ENCODE measurements at regions not wholly inside any gene's neighbourhood (a gene's known extent, or its start where the extent isn't known, plus 50 kb on each side); places are given as distances from the start of the nearest gene placed in this dataset.

DNA sequence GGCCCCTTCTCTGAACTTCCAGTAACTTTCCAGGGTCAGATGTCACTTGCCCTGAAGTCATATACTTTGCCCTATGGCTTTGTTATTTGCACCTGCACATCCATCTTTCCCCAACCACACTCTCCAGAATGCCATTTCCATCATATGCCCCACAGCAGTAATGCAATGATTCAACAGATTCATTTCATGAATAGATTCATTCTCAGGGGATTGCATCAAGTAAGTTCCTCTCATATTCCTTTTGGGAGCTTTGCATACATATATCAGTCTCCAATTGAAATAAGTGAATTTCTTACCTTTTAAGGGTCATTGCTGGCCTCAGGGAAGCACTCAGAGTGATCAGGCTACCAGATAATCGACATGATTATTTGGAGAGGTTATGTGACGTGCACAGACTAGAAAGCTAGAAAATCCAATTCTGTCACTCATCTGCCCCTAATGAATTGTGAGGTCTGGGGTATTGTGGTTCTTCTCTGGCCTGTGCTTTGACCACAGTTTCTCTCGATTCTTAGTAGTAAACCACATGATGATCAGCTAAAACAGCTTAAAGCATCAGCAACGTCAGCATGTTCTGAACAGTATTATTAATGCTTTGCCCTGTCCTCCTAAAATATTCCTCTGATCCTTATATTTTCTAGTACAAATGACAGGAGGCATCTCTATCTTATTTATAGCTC, 179.9 kb downstream of the ATPSCKMT start:
- DNase-seq (ENCODE audit: low read depth in 1 of 2, low spot score in 1 of 2) (no peak), ATAC-seq (no peak), FAIRE-seq (no peak)
- TF ChIP-seq HDAC2 (IDR thresholded peaks at IDR 0.05) (no peak), RNF2 (IDR thresholded peaks at IDR 0.05; ENCODE audit: borderline replicate concordance, low read depth) (no peak), CHD4 (IDR thresholded peaks at IDR 0.05; ENCODE audit: borderline replicate concordance) (no peak), GATA3 (IDR thresholded peaks at IDR 0.05; ENCODE audit: borderline replicate concordance) (no peak), NFE2L2 (conservative IDR thresholded peaks at IDR 0.05; ENCODE audit: low read length) (no peak), ESRRA (IDR thresholded peaks at IDR 0.05; ENCODE audit: borderline replicate concordance, low read length) (no peak), USF2 (IDR thresholded peaks at IDR 0.05) (no peak), POLR2AphosphoS2 (conservative IDR thresholded peaks at IDR 0.05; ENCODE audit: low read length) (no peak), ZSCAN20 (CRISPR knock-in tag; IDR thresholded peaks at IDR 0.05) (no peak), HOXB13 (CRISPR knock-in tag; IDR thresholded peaks at IDR 0.05; ENCODE audit: low read depth) (no peak), PHF8 (IDR thresholded peaks at IDR 0.05; ENCODE audit: borderline replicate concordance, low read depth) (no peak), CHD2 (IDR thresholded peaks at IDR 0.05; ENCODE audit: low read length, partially characterized antibody) (no peak)
- TF ChIP-seq, protein P1, sequence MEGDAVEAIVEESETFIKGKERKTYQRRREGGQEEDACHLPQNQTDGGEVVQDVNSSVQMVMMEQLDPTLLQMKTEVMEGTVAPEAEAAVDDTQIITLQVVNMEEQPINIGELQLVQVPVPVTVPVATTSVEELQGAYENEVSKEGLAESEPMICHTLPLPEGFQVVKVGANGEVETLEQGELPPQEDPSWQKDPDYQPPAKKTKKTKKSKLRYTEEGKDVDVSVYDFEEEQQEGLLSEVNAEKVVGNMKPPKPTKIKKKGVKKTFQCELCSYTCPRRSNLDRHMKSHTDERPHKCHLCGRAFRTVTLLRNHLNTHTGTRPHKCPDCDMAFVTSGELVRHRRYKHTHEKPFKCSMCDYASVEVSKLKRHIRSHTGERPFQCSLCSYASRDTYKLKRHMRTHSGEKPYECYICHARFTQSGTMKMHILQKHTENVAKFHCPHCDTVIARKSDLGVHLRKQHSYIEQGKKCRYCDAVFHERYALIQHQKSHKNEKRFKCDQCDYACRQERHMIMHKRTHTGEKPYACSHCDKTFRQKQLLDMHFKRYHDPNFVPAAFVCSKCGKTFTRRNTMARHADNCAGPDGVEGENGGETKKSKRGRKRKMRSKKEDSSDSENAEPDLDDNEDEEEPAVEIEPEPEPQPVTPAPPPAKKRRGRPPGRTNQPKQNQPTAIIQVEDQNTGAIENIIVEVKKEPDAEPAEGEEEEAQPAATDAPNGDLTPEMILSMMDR (IDR thresholded peaks at IDR 0.05) = no peak
- ChIA-PET POLR2A (no interaction called here), CTCF (interaction anchor here (1.2 kb wide), 1 partner anchor 10 kb away, joined by 3 read pairs; no protein-coding TSS in a partner anchor)
- 5% methylated on average over 4 of the region's 4 CpGs for WGBS (ENCODE audit: missing lambda C conversion rate)
- Histone ChIP-seq H3K9me3 (no peaks in the 10 kb centered on the region), H3K4me3 (no peak overlapping the region), H3K4me2 (no peak overlapping the region), H3K4me1 (no peaks in the 10 kb centered on the region), H3K27ac (no peak overlapping the region)

- CTCF ChIA-PET = interaction anchor here (1.2 kb wide), 1 partner anchor 35 kb away, joined by 3 read pairs; no protein-coding TSS in a partner anchor
- no peak for DNase-seq (ENCODE audit: low read depth in 1 of 2, low spot score in 1 of 2)
- Histone ChIP-seq H3K4me3 (no peak overlapping the region), H3K9me3 (no peaks in the 10 kb centered on the region), H3K4me1 (no peaks in the 10 kb centered on the region), H3K4me2 (no peak overlapping the region), H3K27ac (no peak overlapping the region)
- ATAC-seq = no peak
- TF ChIP-seq TP53 (CRISPR knock-in tag; IDR thresholded peaks at IDR 0.05) (no peak), JUNB (IDR thresholded peaks at IDR 0.05) (no peak), MAZ (IDR thresholded peaks at IDR 0.05; ENCODE audit: borderline replicate concordance, low read depth, low read length) (no peak), TFCP2L1 (CRISPR knock-in tag; IDR thresholded peaks at IDR 0.05) (no peak), MYC (IDR thresholded peaks at IDR 0.05; ENCODE audit: borderline replicate concordance, low read length) (no peak), CHD2 (IDR thresholded peaks at IDR 0.05; ENCODE audit: low read length, partially characterized antibody) (no peak), ESRRA (IDR thresholded peaks at IDR 0.05; ENCODE audit: borderline replicate concordance, low read length) (no peak), EHMT2 (IDR thresholded peaks at IDR 0.05; ENCODE audit: low read depth) (no peak), SMC3 (IDR thresholded peaks at IDR 0.05) (no peak), BHLHE40 (IDR thresholded peaks at IDR 0.05; ENCODE audit: low read depth, low read length) (no peak), ZSCAN20 (CRISPR knock-in tag; IDR thresholded peaks at IDR 0.05) (no peak), FOSL2 (IDR thresholded peaks at IDR 0.05) (no peak), FOSL2 (CRISPR knock-in tag; IDR thresholded peaks at IDR 0.05) (no peak), USF2 (IDR thresholded peaks at IDR 0.05) (no peak), HDAC2 (IDR thresholded peaks at IDR 0.05) (no peak), HOXB5 (CRISPR knock-in tag; IDR thresholded peaks at IDR 0.05) (no peak)
- TF ChIP-seq, protein P1 (IDR thresholded peaks at IDR 0.05) = no peak
- TF ChIP-seq, protein P2, sequence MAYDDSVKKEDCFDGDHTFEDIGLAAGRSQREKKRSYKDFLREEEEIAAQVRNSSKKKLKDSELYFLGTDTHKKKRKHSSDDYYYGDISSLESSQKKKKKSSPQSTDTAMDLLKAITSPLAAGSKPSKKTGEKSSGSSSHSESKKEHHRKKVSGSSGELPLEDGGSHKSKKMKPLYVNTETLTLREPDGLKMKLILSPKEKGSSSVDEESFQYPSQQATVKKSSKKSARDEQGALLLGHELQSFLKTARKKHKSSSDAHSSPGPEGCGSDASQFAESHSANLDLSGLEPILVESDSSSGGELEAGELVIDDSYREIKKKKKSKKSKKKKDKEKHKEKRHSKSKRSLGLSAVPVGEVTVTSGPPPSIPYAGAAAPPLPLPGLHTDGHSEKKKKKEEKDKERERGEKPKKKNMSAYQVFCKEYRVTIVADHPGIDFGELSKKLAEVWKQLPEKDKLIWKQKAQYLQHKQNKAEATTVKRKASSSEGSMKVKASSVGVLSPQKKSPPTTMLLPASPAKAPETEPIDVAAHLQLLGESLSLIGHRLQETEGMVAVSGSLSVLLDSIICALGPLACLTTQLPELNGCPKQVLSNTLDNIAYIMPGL (CRISPR knock-in tag; IDR thresholded peaks at IDR 0.05; ENCODE audit: borderline replicate concordance) = no peak
- POLR2A ChIA-PET = no interaction called here
- WGBS (ENCODE audit: missing lambda C conversion rate) = 71% methylated on average over 22 of the region's 34 CpGs
- FAIRE-seq = no peak
Measured at GRCh38 chr5:10065428-10066000, 184.2 kb downstream of the ATPSCKMT start.
